GM23338 (cell line): ENCODE measurements at regions not wholly inside any gene's neighbourhood (a gene's known extent, or its start where the extent isn't known, plus 50 kb on each side); places are given as distances from the start of the nearest gene placed in this dataset.
A peak's percentile ranks its signal among the peaks of the same experiment; 100 is the strongest.

Source experiments
- ATAC-seq: fragments of 200-7000 bp; cut with Tn5 transposase; 3 replicates; pipeline ENCODE4 v1.9.1; 2020
- DNase-seq: peaks from one replicate; pipeline ENCODE4 v3.0.0-alpha.2; 2015; ENCODE audit warnings: low spot score
- H2AFZ ChIP-seq: fragments of 200-600 bp; sonication (generic); 2 replicates; pipeline ENCODE4 v1.8.0; 2016; ENCODE audit warnings: antibody characterized with exemption, mild to moderate bottlenecking, moderate library complexity
- H3F3A ChIP-seq: fragments of 200-600 bp; sonication (generic); replicated peaks from 2 replicates; pipeline ENCODE4 v1.8.0; 2017; ENCODE audit warnings: antibody characterized with exemption, mixed run types, low read depth
- H3K27ac ChIP-seq: fragments of 200-600 bp; sonication (generic); 2 replicates; pipeline ENCODE4 v1.6.1; 2016; ENCODE audit warnings: low read depth
- H3K27me3 ChIP-seq: fragments of 200-600 bp; sonication (generic); 2 replicates; pipeline ENCODE4 v1.8.0; 2016; ENCODE audit warnings: mild to moderate bottlenecking, mixed run types, moderate library complexity; ENCODE audit not compliant: insufficient read depth
- H3K36me3 ChIP-seq: fragments of 200-600 bp; sonication (generic); 2 replicates; pipeline ENCODE4 v1.8.0; 2016; ENCODE audit warnings: mild to moderate bottlenecking; ENCODE audit not compliant: insufficient read depth
- H3K4me1 ChIP-seq: fragments of 200-600 bp; sonication (generic); 2 replicates; pipeline ENCODE4 v1.8.0; 2016; ENCODE audit warnings: mild to moderate bottlenecking, moderate library complexity; ENCODE audit not compliant: insufficient read depth
- H3K4me2 ChIP-seq: fragments of 200-600 bp; sonication (generic); 2 replicates; pipeline ENCODE4 v1.7.1; 2017; ENCODE audit warnings: mixed run types
- H3K4me3 ChIP-seq: fragments of 200-600 bp; sonication (generic); 2 replicates; pipeline ENCODE4 v1.6.1; 2016; ENCODE audit warnings: mixed run types
- H3K79me2 ChIP-seq: fragments of 200-600 bp; sonication (generic); replicated peaks from 2 replicates; pipeline ENCODE4 v1.8.0; 2017; ENCODE audit warnings: mild to moderate bottlenecking; ENCODE audit not compliant: insufficient read depth
- H3K9me2 ChIP-seq: fragments of 200-600 bp; sonication (generic); 2 replicates; pipeline ENCODE4 v1.8.0; 2017; ENCODE audit not compliant: insufficient read depth
- H4K20me1 ChIP-seq: fragments of 200-600 bp; sonication (generic); replicated peaks from 2 replicates; pipeline ENCODE4 v1.8.0; 2017; ENCODE audit warnings: mild to moderate bottlenecking; ENCODE audit not compliant: insufficient read depth
- H3K27ac Mint-ChIP-seq: 2 replicates; pipeline ENCODE4 v1.8.0; 2020; ENCODE audit warnings: inconsistent platforms, mild to moderate bottlenecking, moderate library complexity, mixed read lengths
- H3K27me3 Mint-ChIP-seq: 3 replicates; pipeline ENCODE4 v1.8.0; 2022; ENCODE audit warnings: low read depth, mild to moderate bottlenecking, moderate library complexity, mixed read lengths, inconsistent platforms; ENCODE audit not compliant: insufficient read depth, poor library complexity
- H3K36me3 Mint-ChIP-seq: 3 replicates; pipeline ENCODE4 v1.8.0; 2021; ENCODE audit warnings: low read depth, mild to moderate bottlenecking, inconsistent platforms, moderate library complexity, mixed read lengths
- H3K4me1 Mint-ChIP-seq: 3 replicates; pipeline ENCODE4 v1.8.0; 2020; ENCODE audit warnings: mild to moderate bottlenecking, inconsistent platforms, mixed read lengths
- H3K4me3 Mint-ChIP-seq: 3 replicates; pipeline ENCODE4 v1.8.0; 2021; ENCODE audit warnings: moderate library complexity, mild to moderate bottlenecking, inconsistent platforms, mixed read lengths
- H3K9me3 Mint-ChIP-seq: 3 replicates; pipeline ENCODE4 v1.8.0; 2020; ENCODE audit warnings: moderate library complexity, mild to moderate bottlenecking, inconsistent platforms, mixed read lengths
- CREB1 ChIP-seq: fragments of 250-450 bp; sonication (Bioruptor Pico); IDR thresholded peaks from 2 replicates; pipeline ENCODE4 v1.5.0; 2020; ENCODE audit warnings: low read depth, mild to moderate bottlenecking, moderate library complexity
- EZH2 ChIP-seq: fragments of 200-600 bp; sonication (generic); IDR thresholded peaks from one replicate; pipeline ENCODE4 v1.8.0; 2017; ENCODE audit warnings: antibody characterized with exemption, mild to moderate bottlenecking, low read depth; ENCODE audit not compliant: unreplicated experiment
- EZH2phosphoT487 ChIP-seq: fragments of 200-600 bp; sonication (generic); IDR thresholded peaks from one replicate; pipeline ENCODE4 v1.8.1; 2018; ENCODE audit warnings: antibody characterized with exemption; ENCODE audit not compliant: unreplicated experiment
- JUNB ChIP-seq: IDR thresholded peaks from one replicate; pipeline ENCODE4 v1.6.1; 2016; ENCODE audit warnings: antibody characterized with exemption; ENCODE audit not compliant: unreplicated experiment
- NANOG ChIP-seq: IDR thresholded peaks from 2 replicates; pipeline ENCODE4 v1.6.1; 2016; ENCODE audit warnings: antibody characterized with exemption, borderline replicate concordance
- POLR2AphosphoS5 ChIP-seq: IDR thresholded peaks from 2 replicates; pipeline ENCODE4 v1.6.1; 2016; ENCODE audit warnings: antibody characterized with exemption, low read depth
- STAT1 ChIP-seq: IDR thresholded peaks from one replicate; pipeline ENCODE4 v1.6.1; 2016; ENCODE audit warnings: antibody characterized with exemption; ENCODE audit not compliant: unreplicated experiment
- ZNF114 ChIP-seq: fragments of 250-450 bp; sonication (Bioruptor Pico); IDR thresholded peaks from 2 replicates; pipeline ENCODE4 v1.5.0; 2020; ENCODE audit warnings: mild to moderate bottlenecking, moderate library complexity
- ZNF331 ChIP-seq: fragments of 250-450 bp; sonication (Bioruptor Pico); IDR thresholded peaks from 2 replicates; pipeline ENCODE4 v1.5.0; 2020; ENCODE audit warnings: low read depth, mild to moderate bottlenecking, moderate library complexity
- TF ChIP-seq, protein P1 (sequence below): IDR thresholded peaks from one replicate; pipeline ENCODE4 v1.6.1; 2018; ENCODE audit warnings: antibody characterized with exemption; ENCODE audit not compliant: unreplicated experiment
- TF ChIP-seq, protein P2 (sequence below), 2 experiments: fragments of 200-600 bp in 1 of 2; sonication (generic) in 1 of 2; conservative IDR thresholded peaks; 2 replicates each; pipeline versions ENCODE4 v1.5.1 to v1.6.1; 2016 to 2017; ENCODE audit warnings: antibody characterized with exemption in 2 of 2, low read depth in 2 of 2, mild to moderate bottlenecking in 2 of 2, moderate library complexity in 1 of 2
- TF ChIP-seq, protein P3 (sequence below): fragments of 250-450 bp; sonication (Bioruptor Pico); IDR thresholded peaks from 2 replicates; pipeline ENCODE4 v1.5.0; 2020; ENCODE audit warnings: mild to moderate bottlenecking, moderate library complexity
- TF ChIP-seq, protein P4 (sequence below): IDR thresholded peaks from 2 replicates; pipeline ENCODE4 v1.6.1; 2016; ENCODE audit warnings: antibody characterized with exemption

GRCh38 chr6:21734204-21734603 lies 140.7 kb downstream of the SOX4 start:
- no peaks in the 10 kb centered on the region for H3K9me3 Mint-ChIP-seq
- peak overlapping the region; percentile 68; the same call in 1 of the 2 replicates for H3K27ac ChIP-seq
- ATAC-seq (no peak), DNase-seq (no peak)
- no peaks in the 10 kb centered on the region for H3K36me3 ChIP-seq
- H3K36me3 Mint-ChIP-seq: peaks cover 12% of the 10 kb centered on the region; the same call in 1 of the 3 replicates
- TF ChIP-seq JUNB (no peak), STAT1 (no peak), ZNF331 (CRISPR knock-in tag) (no peak), EZH2 (no peak), EZH2phosphoT487 (no peak), CREB1 (CRISPR knock-in tag) (no peak), NANOG (no peak), POLR2AphosphoS5 (no peak), ZNF114 (no peak)
- TF ChIP-seq, protein P1, sequence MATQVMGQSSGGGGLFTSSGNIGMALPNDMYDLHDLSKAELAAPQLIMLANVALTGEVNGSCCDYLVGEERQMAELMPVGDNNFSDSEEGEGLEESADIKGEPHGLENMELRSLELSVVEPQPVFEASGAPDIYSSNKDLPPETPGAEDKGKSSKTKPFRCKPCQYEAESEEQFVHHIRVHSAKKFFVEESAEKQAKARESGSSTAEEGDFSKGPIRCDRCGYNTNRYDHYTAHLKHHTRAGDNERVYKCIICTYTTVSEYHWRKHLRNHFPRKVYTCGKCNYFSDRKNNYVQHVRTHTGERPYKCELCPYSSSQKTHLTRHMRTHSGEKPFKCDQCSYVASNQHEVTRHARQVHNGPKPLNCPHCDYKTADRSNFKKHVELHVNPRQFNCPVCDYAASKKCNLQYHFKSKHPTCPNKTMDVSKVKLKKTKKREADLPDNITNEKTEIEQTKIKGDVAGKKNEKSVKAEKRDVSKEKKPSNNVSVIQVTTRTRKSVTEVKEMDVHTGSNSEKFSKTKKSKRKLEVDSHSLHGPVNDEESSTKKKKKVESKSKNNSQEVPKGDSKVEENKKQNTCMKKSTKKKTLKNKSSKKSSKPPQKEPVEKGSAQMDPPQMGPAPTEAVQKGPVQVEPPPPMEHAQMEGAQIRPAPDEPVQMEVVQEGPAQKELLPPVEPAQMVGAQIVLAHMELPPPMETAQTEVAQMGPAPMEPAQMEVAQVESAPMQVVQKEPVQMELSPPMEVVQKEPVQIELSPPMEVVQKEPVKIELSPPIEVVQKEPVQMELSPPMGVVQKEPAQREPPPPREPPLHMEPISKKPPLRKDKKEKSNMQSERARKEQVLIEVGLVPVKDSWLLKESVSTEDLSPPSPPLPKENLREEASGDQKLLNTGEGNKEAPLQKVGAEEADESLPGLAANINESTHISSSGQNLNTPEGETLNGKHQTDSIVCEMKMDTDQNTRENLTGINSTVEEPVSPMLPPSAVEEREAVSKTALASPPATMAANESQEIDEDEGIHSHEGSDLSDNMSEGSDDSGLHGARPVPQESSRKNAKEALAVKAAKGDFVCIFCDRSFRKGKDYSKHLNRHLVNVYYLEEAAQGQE: no peak
- TF ChIP-seq, protein P2, sequence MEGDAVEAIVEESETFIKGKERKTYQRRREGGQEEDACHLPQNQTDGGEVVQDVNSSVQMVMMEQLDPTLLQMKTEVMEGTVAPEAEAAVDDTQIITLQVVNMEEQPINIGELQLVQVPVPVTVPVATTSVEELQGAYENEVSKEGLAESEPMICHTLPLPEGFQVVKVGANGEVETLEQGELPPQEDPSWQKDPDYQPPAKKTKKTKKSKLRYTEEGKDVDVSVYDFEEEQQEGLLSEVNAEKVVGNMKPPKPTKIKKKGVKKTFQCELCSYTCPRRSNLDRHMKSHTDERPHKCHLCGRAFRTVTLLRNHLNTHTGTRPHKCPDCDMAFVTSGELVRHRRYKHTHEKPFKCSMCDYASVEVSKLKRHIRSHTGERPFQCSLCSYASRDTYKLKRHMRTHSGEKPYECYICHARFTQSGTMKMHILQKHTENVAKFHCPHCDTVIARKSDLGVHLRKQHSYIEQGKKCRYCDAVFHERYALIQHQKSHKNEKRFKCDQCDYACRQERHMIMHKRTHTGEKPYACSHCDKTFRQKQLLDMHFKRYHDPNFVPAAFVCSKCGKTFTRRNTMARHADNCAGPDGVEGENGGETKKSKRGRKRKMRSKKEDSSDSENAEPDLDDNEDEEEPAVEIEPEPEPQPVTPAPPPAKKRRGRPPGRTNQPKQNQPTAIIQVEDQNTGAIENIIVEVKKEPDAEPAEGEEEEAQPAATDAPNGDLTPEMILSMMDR (conservative IDR thresholded peaks at IDR 0.05; ENCODE audit: low read depth in 2 of 2): no peak
- TF ChIP-seq, protein P3, sequence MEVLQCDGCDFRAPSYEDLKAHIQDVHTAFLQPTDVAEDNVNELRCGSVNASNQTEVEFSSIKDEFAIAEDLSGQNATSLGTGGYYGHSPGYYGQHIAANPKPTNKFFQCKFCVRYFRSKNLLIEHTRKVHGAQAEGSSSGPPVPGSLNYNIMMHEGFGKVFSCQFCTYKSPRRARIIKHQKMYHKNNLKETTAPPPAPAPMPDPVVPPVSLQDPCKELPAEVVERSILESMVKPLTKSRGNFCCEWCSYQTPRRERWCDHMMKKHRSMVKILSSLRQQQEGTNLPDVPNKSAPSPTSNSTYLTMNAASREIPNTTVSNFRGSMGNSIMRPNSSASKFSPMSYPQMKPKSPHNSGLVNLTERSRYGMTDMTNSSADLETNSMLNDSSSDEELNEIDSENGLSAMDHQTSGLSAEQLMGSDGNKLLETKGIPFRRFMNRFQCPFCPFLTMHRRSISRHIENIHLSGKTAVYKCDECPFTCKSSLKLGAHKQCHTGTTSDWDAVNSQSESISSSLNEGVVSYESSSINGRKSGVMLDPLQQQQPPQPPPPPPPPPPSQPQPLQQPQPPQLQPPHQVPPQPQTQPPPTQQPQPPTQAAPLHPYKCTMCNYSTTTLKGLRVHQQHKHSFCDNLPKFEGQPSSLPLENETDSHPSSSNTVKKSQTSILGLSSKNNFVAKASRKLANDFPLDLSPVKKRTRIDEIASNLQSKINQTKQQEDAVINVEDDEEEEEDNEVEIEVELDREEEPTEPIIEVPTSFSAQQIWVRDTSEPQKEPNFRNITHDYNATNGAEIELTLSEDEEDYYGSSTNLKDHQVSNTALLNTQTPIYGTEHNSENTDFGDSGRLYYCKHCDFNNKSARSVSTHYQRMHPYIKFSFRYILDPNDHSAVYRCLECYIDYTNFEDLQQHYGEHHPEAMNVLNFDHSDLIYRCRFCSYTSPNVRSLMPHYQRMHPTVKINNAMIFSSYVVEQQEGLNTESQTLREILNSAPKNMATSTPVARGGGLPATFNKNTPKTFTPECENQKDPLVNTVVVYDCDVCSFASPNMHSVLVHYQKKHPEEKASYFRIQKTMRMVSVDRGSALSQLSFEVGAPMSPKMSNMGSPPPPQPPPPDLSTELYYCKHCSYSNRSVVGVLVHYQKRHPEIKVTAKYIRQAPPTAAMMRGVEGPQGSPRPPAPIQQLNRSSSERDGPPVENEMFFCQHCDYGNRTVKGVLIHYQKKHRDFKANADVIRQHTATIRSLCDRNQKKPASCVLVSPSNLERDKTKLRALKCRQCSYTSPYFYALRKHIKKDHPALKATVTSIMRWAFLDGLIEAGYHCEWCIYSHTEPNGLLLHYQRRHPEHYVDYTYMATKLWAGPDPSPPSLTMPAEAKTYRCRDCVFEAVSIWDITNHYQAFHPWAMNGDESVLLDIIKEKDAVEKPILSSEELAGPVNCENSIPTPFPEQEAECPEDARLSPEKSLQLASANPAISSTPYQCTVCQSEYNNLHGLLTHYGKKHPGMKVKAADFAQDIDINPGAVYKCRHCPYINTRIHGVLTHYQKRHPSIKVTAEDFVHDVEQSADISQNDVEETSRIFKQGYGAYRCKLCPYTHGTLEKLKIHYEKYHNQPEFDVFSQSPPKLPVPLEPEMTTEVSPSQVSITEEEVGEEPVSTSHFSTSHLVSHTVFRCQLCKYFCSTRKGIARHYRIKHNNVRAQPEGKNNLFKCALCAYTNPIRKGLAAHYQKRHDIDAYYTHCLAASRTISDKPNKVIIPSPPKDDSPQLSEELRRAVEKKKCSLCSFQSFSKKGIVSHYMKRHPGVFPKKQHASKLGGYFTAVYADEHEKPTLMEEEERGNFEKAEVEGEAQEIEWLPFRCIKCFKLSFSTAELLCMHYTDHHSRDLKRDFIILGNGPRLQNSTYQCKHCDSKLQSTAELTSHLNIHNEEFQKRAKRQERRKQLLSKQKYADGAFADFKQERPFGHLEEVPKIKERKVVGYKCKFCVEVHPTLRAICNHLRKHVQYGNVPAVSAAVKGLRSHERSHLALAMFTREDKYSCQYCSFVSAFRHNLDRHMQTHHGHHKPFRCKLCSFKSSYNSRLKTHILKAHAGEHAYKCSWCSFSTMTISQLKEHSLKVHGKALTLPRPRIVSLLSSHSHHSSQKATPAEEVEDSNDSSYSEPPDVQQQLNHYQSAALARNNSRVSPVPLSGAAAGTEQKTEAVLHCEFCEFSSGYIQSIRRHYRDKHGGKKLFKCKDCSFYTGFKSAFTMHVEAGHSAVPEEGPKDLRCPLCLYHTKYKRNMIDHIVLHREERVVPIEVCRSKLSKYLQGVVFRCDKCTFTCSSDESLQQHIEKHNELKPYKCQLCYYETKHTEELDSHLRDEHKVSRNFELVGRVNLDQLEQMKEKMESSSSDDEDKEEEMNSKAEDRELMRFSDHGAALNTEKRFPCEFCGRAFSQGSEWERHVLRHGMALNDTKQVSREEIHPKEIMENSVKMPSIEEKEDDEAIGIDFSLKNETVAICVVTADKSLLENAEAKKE (CRISPR knock-in tag): no peak
- TF ChIP-seq, protein P4, sequence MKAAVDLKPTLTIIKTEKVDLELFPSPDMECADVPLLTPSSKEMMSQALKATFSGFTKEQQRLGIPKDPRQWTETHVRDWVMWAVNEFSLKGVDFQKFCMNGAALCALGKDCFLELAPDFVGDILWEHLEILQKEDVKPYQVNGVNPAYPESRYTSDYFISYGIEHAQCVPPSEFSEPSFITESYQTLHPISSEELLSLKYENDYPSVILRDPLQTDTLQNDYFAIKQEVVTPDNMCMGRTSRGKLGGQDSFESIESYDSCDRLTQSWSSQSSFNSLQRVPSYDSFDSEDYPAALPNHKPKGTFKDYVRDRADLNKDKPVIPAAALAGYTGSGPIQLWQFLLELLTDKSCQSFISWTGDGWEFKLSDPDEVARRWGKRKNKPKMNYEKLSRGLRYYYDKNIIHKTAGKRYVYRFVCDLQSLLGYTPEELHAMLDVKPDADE: no peak
- no peaks in the 10 kb centered on the region for H3K27me3 ChIP-seq
- H3K4me2 ChIP-seq: peak overlapping the region; percentile 30; the same call in 1 of the 2 replicates
- peaks cover 83% of the 10 kb centered on the region for H3K4me1 ChIP-seq
- no peak overlapping the region for H3K4me3 ChIP-seq
- peaks cover 9% of the 10 kb centered on the region for H3K27me3 Mint-ChIP-seq
- H3K9me2 ChIP-seq: no peaks in the 10 kb centered on the region
- peaks cover 79% of the 10 kb centered on the region for H3K4me1 Mint-ChIP-seq
- peak overlapping the region; percentile 21; the same call in 1 of the 2 replicates for H3K27ac Mint-ChIP-seq
- H3F3A ChIP-seq: 0 out of 2 replicates have a peak, but pooled peaks cover 9% of the 10 kb centered on the region
- H3K79me2 ChIP-seq: peaks cover 100% of the 10 kb centered on the region
- H2AFZ ChIP-seq: no peak overlapping the region
- H3K4me3 Mint-ChIP-seq: no peak overlapping the region
- H4K20me1 ChIP-seq: peaks cover 8% of the 10 kb centered on the region
